GM18499 (cell line): ENCODE measurements at regions not wholly inside any gene's neighbourhood (a gene's known extent, or its start where the extent isn't known, plus 50 kb on each side); places are given as distances from the start of the nearest gene placed in this dataset.

Source experiments
- ATAC-seq: cut with Tn5 transposase; IDR thresholded peaks from one replicate; pipeline ENCODE4 v1.9.1; 2021; ENCODE audit warnings: moderate number of reproducible peaks; ENCODE audit not compliant: insufficient read depth, unreplicated experiment

DNA sequence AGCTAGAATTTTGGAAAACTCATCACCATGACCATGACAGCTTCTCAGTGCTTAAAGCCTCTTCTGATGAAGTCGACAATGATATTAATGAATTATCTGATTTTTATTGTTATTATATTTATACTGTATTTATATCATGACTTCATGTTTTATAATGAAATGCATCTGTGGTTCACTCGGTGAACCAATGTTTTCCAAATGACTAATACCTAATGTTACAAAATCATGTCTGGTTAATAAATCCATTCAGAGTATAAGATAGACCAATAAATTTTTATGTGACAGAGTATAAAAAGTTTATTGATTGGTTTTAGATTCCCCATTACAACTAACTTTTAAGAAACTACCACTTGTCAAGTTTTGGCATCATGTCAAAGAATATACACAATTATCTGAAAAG lies 416.5 kb downstream of the MLLT3 start:
- ATAC-seq = no peak

DNA sequence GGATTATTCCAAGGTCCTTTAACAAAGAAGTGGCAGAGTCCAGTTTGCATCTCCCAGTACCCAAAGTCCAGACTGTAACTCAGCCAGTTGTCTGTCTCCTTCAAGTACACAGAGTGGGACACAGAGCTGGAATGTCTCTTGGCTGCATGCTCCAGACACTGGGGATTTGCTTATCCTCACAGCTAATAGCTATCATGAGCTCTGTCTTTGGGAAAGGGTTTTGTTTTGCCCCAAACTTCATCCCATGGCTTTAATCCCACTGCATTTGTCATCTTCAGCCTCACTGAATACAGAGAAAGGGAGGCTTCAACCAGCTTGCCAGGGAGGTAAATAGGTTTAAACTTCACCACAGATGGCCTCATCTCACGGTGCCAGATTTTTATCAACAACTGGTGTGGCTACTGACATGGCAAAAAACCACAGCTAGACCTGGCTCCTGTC lies 412.2 kb upstream of the SLC24A2 start:
- no peak for ATAC-seq

DNA sequence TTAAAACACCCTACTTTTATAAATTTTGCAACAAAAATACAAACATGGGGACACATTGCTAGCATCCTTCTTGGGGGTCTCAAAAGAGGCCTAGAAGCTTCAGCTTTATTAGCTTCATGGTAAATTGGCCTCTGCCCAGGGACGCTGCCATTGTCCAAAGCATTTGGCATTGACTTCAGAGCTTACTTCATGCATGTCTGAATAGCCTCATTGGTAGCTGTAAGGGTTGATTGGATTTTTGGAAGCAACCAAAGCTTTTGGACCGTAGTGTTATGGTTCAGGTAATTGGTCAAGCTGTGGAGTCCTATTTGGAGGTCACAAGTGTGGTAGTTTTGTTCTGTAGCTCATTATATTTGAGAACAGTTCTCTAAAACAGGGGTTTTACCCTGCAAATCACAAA lies 411.7 kb upstream of the SLC24A2 start:
- no peak for ATAC-seq

DNA sequence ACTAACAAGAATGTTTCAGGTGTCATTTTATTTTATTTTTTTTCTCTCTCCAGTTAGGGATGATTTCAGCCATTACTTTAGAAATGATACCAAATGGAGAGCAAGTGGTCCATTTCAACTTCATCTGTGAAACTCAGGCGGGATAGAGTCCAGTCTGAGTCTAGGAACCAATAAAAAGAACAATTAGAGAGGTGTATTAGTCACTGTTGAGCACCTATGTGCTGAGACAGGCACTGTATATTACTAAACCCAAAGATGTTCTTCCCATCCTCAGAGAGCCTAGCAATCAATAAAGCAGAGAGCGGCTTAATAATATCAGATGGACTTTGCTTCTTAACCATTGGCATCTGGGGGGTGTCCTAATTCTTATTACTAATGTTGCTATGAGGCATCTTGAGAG lies 410.3 kb upstream of the SLC24A2 start:
- no peak for ATAC-seq

DNA sequence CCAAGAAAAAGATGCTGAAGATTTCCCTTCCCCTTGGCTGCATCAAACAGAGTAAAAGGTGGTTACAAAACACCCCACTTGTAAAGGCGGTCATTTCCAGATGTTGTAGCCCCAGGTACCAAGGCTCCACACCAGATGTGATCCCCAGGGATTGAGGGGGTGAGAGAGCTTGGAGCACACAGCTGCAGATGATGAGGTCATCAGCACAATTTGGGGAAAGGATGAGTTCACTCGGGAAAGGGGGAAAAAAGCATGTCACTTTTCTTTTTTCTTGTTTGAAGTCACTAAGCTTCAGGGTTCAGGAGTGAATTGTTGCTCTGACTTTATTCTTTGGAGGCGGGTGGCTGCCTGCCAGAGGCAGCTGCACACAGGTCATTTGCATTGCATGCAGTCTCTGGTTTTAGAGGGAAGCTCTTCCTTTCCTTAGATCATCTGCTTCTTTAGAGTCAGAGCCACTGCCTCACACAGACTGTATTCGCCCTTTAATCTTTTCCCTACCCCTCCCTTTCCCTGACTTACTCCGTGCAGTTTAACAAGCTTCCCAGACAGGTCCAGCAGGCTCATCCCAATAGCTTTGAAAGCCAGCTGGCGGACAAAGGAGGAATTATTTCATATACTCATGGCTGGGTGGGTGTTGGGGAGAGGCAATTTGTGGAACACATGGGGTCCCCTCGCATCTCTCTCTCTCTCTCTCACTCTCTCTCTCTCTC lies 409.3 kb upstream of the SLC24A2 start:
- no peak for ATAC-seq

DNA sequence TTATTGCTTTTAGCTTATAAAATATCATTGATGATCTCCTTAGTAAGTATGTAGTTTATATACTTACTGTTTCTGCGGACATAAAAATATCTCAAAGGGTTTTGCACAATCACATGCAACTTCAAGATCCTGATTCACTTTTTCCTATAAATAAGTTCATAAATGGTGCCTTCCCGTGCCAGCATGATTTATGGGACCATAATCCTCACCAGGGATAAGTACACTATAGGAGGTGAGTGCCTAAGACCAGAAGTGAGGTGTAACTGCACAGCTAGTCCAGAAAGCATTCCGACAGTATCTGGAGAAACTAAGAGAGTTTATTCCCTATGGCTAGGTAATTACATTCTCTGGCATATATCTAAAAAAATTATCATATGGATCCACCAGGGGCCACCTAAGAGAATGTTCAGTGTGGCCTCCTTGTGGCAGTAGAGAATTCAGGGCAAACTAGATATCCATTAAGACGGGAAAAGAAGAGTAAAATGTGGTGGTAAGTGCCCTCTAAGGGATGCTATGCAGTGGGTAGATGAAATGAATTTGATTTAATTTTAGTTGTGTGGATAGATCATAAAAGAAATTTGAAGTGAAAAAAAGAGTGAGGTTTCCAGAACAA lies 402.5 kb upstream of the SLC24A2 start:
- ATAC-seq = no peak

DNA sequence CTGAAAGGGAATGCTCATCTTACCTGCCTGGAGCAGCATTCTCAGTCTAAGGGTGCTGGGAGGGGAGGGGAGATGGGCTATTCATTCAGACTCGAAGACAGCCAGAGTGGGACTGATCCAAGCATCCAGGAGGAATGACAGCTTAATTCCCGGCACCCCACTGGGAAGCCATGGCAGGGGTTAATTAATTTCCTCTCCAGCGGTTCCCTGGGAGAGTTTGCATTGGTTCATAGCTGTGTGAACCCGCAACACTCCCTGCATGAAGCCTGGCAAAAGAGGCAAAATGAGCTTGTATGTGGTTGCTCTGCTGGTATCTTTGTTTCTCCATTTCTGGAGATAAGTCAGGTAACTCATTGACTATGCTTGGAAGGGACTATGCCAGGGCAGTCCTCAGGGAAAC lies 401.0 kb upstream of the SLC24A2 start:
- ATAC-seq = no peak

DNA sequence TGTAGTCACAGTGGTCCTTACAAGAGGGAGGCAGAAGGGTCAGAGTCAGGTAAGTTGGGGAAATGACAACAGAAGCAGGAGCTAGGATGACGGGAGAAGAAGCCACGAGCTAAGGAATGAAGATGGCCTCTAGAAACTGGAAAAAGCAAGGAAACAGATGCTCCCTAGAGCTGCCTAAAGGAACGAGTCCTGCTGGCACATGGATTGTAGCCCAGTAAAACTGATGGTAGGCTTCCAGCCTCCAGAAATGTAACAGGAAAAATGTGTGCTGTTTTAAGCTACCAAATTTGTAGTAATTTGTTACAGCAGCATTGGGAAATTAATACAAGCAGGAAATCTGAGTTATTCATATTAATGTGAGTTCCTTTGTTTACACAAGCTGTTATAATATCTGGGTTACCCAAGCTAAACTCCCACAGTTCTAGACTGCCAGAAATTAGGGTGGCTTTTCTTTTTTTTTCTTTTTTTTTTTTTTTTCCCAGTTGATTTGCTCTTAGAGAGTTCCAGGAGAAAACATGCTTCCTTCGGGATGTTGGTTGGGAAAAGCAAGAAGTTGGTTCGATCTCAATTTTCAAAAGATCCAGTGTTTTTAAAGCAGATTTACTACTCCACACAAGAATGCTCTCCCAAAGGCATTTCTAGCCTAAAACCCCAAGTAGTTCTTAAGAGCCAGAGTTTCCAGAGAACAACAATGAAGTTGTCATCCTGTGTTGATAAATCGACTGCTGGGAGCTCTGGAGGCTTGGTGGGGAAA lies 400.0 kb upstream of the SLC24A2 start:
- ATAC-seq = no peak

DNA sequence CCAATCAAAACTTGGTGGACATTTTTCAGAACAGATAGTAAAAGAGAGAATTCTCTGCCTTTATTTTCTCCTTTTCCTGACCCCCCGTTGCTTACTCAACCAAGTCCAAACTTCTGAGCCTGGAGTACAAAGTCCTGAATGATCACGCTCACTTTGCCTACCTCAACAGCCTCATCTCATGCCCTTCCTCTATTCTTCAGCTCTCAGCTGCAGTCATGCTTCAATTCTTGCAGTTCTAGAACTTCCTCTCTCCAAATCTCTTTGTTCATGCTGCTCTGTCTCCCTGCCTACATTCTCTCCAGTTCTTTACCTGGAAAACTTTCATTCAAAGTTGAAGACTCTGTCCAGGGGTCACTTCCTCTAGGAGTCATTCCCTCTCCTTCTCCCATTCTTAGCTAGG lies 398.5 kb upstream of the SLC24A2 start:
- ATAC-seq = no peak

DNA sequence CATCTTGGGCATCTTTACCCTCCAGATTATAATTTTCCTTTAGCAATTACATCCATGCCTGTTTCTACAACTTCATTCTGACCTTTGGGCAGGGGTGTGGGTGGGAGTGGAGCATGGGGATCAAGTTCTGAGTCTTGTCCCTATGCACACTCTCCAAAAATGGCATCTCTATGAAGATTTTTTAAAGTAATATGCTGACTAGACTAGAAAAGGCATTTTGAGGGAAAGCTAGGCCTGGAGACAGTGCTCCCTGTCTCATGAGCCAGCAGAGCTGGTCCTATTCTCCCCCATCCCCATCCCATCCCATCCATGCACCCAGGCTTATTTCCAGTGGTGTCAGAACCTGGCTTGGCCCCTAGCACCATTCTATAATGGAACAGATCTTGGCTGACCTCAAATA lies 398.0 kb upstream of the SLC24A2 start:
- no peak for ATAC-seq

DNA sequence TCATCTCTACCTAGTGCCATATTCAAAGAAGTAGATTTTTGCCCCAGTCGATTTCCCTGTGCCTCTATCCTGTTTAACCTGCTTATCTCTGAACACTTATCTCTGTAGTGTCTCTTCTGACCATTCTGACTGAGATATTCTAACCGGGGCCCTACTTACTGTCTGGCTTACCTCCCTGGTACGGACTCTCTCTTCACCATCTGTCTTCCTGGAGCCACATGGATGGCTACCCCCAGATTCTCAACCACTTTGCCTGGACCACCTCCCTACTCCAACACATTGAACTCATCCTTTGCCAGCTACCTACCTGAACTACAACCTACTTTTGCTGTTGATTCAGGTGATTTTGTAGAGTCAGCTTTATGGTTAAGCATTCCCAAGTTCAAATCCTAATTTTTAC lies 397.4 kb upstream of the SLC24A2 start:
- no peak for ATAC-seq

DNA sequence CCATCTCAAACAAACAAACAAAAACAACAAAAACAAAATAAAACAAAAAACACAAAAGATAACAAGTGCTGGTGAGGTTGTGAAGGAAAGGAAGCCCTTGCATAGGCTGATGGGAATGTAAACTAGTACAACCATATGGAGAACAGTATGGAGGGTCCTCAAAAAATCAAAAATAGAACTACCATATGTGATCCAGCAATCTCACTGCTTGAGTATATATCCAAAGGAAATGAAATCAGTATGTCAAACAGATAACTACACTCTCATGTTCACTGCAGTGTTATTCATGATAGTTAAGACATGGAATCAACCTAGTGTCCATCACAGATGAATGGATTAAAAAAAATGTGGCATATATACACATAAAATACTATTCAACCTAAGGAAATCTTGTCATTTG lies 395.7 kb upstream of the SLC24A2 start:
- ATAC-seq = no peak

DNA sequence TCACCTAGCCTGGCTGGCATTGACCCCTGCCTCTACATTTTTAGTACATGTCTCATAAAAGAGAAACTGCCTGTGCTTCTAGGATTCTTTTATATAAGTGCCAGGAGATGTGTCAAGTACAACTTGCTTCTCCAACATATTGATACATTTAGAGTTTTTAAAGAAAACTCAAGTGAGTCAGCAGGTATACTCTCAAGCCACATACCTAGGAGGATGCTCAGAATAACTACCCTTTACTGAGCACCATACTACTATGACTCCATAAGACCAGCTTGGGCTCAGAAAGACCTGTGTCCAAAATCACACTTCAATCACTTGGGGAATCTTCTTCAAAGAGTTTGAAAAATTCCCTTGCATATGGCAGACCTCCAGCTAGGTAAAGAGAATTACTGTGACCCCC lies 389.8 kb upstream of the SLC24A2 start:
- ATAC-seq = no peak

DNA sequence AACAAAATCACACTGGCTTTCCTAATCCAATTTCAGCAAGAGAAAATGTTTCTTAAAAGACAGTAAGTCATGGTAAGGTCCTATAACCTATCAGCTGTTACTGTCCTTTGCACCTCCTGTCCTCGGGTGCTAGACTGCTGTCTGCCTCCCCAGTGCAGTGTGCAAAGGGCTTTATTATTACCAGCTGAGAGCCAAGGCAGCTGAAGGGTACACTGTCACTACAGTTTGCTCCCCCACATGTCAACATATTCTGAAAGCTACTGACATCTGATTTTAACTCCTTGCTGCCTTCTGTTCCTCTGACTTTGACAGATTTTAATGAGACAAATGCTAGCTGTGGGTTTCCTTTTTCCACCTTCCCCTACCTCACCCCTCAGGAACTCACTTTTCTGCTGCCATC lies 389.4 kb upstream of the SLC24A2 start:
- no peak for ATAC-seq

DNA sequence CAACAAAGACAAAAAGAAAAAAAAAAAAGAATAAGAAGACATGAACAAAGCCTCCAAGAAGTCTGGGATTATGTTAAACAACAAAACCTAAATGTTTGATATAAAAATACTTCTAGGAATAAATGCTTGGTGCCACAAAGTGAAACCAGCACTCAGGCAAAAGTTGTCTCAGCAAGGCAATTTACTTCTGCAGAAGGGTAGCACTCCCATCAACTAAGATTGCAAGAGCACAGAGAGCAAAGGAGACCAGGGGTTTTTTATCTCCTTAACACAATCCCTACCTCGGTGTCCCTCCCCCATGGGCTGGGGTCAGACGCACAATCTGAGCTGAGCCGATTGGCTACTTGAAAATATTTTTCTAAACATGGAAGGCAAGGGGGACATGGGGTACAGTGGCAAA lies 381.3 kb upstream of the SLC24A2 start:
- no peak for ATAC-seq

DNA sequence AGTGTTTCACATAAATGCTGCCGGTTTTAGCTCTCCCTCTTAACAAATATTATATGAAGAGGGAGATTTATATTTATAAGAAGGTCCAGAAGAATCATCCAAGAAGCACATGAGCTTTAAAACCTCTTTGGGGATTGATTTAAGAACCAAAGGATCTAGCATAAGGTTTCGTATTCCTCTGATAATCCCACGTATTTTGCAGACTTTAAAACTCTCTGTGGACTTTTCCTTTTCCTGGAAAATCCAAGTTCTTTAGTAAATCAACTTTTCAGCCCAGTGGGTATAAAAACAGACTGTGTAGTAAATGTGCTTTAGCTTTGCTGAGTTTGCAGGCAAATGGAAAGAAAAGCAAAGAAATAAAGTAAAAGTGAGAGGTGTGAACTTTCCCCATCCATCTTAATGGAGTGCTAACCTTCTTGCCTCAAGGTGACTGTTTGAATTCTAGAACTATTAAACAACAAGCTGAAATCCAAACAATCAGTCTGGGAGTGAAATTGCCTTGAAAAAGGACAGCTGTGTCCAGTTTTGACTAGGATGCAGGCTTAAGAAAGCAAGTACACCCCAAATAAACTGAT lies 363.4 kb upstream of the SLC24A2 start:
- ATAC-seq = no peak

DNA sequence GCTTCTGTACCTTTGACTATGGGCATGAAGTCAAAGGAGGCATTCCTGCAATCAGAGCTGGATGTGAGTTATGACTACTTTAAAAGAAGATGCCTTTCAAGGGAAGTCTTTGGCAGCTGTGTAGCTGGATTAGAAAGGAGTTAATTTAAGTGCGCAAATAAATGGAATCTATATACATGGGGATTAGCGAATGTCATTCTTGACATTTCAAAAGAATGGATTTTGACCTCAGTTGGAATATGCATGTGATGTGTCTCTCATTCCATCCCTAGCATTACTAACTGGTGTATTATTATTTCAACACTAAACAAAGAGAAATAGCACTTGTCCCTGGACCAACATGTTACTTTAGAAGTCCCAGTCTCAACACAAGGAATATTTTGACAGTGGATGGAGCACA lies 359.6 kb upstream of the SLC24A2 start:
- ATAC-seq = no peak

DNA sequence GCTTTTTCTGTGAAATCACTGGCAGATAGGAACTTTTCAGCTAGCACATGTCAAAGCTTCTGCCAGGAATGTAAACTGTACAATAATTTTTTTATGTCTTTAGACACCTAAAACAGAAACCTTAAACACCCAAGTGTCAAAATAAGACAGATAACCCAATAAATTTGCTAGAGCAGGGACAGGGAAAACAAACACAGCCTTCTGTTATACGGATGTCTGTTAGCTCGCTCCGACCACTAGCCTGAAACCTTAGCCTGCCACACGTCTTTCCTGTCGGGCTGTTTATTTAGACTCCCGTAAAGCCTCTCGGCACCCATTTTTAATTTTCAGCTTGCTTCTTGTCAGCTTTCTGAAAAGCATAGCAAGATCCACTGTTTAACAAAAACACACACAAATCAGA lies 355.4 kb upstream of the SLC24A2 start:
- no peak for ATAC-seq

DNA sequence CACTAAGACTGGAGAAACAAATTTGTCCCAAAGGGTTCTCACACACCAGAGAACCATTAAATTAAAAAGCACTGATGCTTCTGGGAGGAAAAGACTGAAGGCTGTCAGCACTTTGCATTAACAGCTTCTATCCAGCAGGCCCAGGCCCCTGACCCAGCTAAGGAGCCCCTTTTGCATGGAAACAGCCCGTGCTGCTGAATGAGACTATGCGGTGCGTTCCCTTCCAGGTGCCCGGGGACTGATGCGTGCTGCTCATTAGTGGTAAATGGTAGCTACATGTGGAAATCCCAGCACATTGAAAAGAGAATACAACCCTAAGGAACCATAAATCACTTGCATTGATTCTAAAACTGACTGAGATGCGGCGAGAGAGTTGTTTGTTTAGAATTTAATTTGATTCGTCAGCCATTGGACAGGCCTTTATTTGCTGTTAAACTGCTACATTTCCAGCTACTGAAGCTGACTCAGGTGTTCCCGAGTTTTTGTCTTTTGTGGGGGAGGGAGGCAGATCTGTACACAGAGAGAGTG lies 351.0 kb upstream of the SLC24A2 start:
- ATAC-seq = no peak

DNA sequence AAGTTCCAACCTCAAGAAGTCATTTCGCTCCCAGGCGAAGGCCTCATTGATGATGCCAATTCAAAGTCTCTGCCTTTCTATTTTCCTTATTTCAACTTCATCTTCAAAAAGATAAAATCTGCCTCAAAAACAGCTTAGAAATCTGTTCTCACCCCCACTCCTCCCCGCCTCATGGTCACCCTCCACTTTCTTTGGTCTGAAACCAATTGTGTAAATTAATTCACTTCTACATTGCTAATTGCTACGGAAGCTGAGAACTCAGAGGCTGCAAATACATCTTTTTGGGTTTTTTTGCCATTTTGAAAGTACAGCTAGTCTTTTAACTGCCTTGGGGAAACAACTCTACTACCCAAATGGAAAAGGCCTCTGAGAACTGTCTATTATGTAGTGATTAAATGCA lies 350.0 kb upstream of the SLC24A2 start:
- ATAC-seq = no peak

DNA sequence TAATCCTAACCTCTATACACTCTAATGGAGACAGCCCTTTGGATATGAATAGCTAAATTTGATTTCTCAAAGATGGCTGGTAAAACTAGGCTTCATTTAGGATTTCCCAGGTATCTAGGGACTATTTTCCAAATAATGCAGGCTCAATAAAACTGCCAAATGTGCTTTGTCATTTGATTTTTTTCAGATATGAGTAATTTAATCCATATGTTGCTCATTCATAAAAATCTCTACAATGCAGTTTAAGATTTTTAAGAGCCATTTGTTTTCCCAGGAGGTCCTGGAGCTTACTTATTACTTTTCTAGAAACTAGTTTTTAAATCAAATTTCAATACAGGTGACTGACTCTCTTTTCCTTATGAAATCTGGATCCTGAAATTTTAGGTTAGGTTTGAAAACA lies 349.3 kb upstream of the SLC24A2 start:
- ATAC-seq = no peak
